Lower lobe of right lung (tissue), 2 donors: ENCODE measurements at regions not wholly inside any gene's neighbourhood (a gene's known extent, or its start where the extent isn't known, plus 50 kb on each side); places are given as distances from the start of the nearest gene placed in this dataset.

Experiments
- ATAC-seq, 2 donors: fragments of 200-7000 bp; cut with Tn5 transposase; one replicate each; pipeline ENCODE4 v1.9.1; 2020 to 2022; ENCODE audit warnings: mild to moderate bottlenecking in 2 of 2, moderate library complexity in 2 of 2
- DNase-seq: peaks from one replicate; pipeline ENCODE4 v3.0.0-alpha.2; 2020
- H3K27ac ChIP-seq: fragments of 200-600 bp; one replicate; pipeline ENCODE4 v1.8.0; 2022
- H3K27me3 ChIP-seq: fragments of 200-600 bp; one replicate; pipeline ENCODE4 v1.8.0; 2022; ENCODE audit warnings: low read depth
- H3K36me3 ChIP-seq: fragments of 200-600 bp; one replicate; pipeline ENCODE4 v1.8.0; 2022; ENCODE audit warnings: mild to moderate bottlenecking
- H3K4me1 ChIP-seq: fragments of 200-600 bp; one replicate; pipeline ENCODE4 v1.8.0; 2022
- H3K4me3 ChIP-seq: fragments of 200-600 bp; one replicate; pipeline ENCODE4 v1.8.0; 2022; ENCODE audit warnings: mild to moderate bottlenecking
- H3K9me3 ChIP-seq: fragments of 200-600 bp; one replicate; pipeline ENCODE4 v1.8.0; 2022
- intact Hi-C: fragments of 100-400 bp; cut with DNase I; formaldehyde crosslinking; loops from one replicate; pipeline ENCODE4 v1.11.0; 2022
- TF ChIP-seq, protein P1 (sequence below): fragments of 200-600 bp; IDR thresholded peaks from one replicate; pipeline ENCODE4 v1.8.0; 2022; ENCODE audit warnings: antibody characterized with exemption, mild to moderate bottlenecking
- donor health status: DM: no; HTN: yes; CAD: no; lungs with severe emphysema.

DNA sequence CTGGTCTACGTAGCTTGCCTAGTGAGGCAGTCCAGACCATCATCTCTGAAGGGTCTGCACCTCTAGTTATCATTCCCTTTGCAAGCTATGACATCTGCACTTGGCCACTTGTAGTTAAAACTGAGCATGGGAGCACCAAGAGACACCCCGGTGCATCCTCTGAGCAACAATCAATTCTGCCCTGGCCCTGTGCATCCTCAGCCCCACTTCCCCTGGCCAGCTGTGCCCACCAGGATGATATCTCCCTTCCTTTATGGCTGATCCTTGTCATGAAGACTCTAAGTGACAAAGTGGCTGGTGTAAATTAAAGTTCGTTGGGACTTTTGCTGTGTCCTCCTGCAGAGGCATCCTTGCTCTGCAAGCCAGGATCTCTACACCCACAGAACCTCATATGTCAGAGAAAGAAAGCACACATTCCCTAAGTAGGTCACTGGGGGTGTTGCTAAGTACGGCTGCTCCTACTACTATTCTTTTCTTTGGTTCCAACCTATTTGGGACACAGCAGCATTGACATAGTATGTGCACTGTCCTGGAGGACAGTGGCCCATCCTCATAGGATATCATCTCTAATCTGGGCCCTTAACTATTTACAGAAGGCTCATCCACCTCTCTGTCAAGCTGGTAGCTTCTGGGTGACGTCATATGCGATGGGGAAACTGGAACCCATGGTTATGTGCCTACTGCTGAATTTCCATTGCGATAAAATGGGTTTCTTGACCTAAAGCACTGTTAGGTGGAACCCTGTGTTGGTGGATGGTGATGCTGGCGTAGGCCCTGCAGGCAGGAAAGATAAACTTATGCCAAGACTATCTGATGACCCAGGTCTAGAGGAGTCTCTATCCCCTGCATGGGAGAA is 384.3 kb upstream of the ID2 start:
- no peak overlapping the region for H3K4me3 ChIP-seq
- DNase-seq (no peak), ATAC-seq (no peak)
- peaks cover 28% of the 10 kb centered on the region for H3K4me1 ChIP-seq
- no peak overlapping the region for H3K27ac ChIP-seq
- intact Hi-C loops: no loop called here
- no peaks in the 10 kb centered on the region for H3K27me3 ChIP-seq
- TF ChIP-seq, protein P1, sequence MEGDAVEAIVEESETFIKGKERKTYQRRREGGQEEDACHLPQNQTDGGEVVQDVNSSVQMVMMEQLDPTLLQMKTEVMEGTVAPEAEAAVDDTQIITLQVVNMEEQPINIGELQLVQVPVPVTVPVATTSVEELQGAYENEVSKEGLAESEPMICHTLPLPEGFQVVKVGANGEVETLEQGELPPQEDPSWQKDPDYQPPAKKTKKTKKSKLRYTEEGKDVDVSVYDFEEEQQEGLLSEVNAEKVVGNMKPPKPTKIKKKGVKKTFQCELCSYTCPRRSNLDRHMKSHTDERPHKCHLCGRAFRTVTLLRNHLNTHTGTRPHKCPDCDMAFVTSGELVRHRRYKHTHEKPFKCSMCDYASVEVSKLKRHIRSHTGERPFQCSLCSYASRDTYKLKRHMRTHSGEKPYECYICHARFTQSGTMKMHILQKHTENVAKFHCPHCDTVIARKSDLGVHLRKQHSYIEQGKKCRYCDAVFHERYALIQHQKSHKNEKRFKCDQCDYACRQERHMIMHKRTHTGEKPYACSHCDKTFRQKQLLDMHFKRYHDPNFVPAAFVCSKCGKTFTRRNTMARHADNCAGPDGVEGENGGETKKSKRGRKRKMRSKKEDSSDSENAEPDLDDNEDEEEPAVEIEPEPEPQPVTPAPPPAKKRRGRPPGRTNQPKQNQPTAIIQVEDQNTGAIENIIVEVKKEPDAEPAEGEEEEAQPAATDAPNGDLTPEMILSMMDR: no peak
- no peaks in the 10 kb centered on the region for H3K36me3 ChIP-seq
- H3K9me3 ChIP-seq: no peaks in the 10 kb centered on the region

DNA sequence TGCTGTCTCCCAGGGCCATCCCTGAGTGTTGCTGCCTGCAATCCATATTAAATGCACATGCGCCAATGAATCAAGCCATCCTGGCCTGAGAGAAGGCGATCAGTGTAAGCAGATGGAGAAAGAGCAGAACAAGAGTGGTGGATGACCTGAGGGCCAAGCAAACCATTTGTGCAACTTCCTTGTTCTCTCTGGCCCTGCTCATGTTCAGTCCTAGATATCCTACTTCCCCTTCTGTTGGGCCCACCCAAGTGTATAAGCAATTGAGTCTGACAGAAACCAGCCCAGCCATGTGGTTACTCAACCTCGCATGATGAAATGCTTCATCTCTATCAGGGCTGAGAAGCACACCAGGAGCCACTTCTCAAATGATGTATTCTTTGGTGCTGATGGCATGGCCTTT is 383.1 kb upstream of the ID2 start:
- Histone ChIP-seq H3K27ac (no peak overlapping the region), H3K4me1 (peaks cover 31% of the 10 kb centered on the region), H3K4me3 (no peak overlapping the region), H3K36me3 (no peaks in the 10 kb centered on the region), H3K27me3 (no peaks in the 10 kb centered on the region), H3K9me3 (no peaks in the 10 kb centered on the region)
- DNase-seq: peak; percentile 58
- TF ChIP-seq, protein P1: no peak
- intact Hi-C loops: no loop called here
- peak; percentile 78 to 87 for ATAC-seq

DNA sequence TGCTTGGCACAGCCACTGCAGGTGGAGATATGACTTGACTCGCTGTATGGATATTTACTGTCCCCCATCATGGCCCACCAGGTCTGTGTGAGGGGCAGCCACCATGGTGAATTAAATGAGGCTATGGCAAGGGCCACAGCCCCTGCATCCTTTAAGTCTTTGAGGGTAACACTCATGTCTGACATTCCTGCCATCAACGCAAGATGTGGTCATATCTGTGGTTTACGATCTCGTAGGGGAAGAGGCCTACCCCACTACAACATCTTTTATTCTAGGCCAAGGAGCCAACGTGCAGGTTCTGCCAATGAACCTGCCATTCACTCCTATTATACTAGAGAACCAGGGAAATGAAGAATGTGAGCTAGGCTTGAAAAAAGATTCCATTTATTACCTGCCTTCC is 381.6 kb upstream of the ID2 start:
- H3K4me3 ChIP-seq: no peak overlapping the region
- TF ChIP-seq, protein P1: no peak
- H3K27me3 ChIP-seq: no peaks in the 10 kb centered on the region
- H3K4me1 ChIP-seq: peaks cover 42% of the 10 kb centered on the region
- no peak for ATAC-seq
- no peak for DNase-seq
- H3K27ac ChIP-seq: no peak overlapping the region
- no peaks in the 10 kb centered on the region for H3K36me3 ChIP-seq
- H3K9me3 ChIP-seq: no peaks in the 10 kb centered on the region
- intact Hi-C loops: no loop called here

DNA sequence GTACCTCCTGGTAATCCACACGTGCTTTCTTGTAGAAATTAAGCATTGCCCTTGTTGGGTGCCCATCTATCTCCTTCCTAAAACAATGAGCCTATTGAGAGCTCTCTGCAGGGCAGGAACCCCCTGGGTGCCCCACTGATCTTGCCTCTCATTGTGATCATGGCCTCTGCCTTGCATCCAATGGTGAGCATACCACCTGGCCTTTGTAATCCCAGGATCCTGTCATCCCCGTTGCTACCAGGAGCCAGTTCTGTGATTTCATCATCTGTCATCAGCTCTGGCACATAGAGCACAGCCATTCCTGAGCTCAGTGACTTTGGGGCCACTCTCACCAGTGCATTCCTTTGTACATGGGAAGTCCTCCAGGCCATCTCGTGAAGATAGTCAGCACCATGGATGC is 381.0 kb upstream of the ID2 start:
- Histone ChIP-seq H3K4me3 (no peak overlapping the region), H3K4me1 (peaks cover 47% of the 10 kb centered on the region), H3K36me3 (no peaks in the 10 kb centered on the region), H3K27ac (no peak overlapping the region), H3K27me3 (no peaks in the 10 kb centered on the region), H3K9me3 (no peaks in the 10 kb centered on the region)
- intact Hi-C loops: no loop called here
- TF ChIP-seq, protein P1: no peak
- no peak for ATAC-seq
- DNase-seq: no peak

DNA sequence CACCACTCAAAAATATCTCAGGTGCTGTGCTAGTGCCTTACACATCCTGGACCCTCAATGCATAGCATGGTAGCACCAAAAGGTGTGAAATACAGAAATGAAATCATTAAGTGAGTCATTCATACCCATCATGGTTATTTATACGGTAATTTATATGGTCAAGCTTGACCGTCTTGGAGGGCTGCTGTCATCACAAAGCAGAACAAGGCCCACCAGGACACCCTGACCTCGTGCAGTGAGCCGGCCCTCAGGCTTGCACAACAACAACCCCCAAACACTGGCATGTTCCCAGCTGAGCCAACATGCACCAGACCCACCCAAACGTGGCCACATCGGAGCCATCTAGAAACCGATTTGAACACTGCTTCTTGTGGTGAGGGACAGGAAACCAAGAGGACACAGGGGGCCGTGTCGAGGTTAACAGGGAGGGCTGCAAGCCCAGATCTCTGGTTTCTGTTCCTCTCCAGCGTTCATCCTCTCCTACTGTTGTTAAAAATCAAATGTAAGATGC is 378.5 kb upstream of the ID2 start:
- Histone ChIP-seq H3K27ac (peak overlapping the region; percentile 39), H3K4me1 (peaks cover 41% of the 10 kb centered on the region), H3K36me3 (no peaks in the 10 kb centered on the region), H3K9me3 (no peaks in the 10 kb centered on the region), H3K27me3 (no peaks in the 10 kb centered on the region), H3K4me3 (no peak overlapping the region)
- intact Hi-C loops: no loop called here
- peak; percentile 75 to 81 for ATAC-seq
- DNase-seq: peak; percentile 88
- TF ChIP-seq, protein P1: peak; percentile 15
